ENCODE measurements at regions not wholly inside any gene's neighbourhood (a gene's known extent, or its start where the extent isn't known, plus 50 kb on each side); places are given as distances from the start of the nearest gene placed in this dataset.

DNA sequence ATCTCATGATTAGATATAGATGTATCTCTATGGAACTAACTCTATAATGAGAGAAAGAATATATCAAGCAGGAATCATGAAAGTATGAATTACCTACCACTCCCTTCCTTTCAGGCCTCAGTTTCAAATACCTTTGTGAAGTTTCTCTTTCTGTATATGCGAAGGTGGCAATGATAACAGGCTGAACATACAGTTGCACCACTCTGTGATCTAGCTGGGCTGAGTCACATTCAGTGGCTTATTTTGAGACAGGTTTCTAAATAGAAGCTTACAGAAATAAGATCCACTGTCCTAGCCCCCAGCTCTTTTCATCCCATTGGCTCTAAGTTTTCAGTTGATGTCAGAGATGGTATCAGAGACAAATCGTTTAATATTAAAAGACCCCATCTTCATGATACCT is 662.0 kb downstream of the SLITRK1 start:
- no peaks in the 10 kb centered on the region for H3K27me3 Mint-ChIP-seq (ENCODE audit: low read depth in 3 of 3)
- no peak overlapping the region for H3K4me3 Mint-ChIP-seq
- no peak overlapping the region for H3K27ac Mint-ChIP-seq
- no peak for DNase-seq
- peaks cover 5 to 31% (median 7%) of the 10 kb centered on the region in 6 donors for H3K9me3 Mint-ChIP-seq
- H3K36me3 Mint-ChIP-seq = no peaks in the 10 kb centered on the region
- H3K4me1 Mint-ChIP-seq = no peaks in the 10 kb centered on the region

DNA sequence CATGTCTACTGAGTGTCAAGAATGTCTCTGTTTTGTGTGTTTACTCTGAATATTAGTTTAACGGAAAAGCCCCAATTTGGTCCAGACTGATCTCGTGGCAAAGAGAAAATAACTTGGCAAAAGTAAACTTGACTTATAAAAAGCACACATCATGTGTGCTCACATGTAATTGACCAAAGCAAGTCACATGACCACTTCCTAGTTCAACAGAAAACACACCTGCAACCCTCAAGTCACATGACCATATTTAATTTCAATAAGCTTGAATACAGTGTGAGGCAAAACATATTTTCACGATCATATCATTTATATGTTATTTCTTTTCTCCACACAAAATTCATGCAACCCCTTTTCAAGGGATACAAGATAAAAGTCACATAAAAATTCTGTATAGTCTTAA is 662.4 kb downstream of the SLITRK1 start:
- Mint-ChIP-seq H3K36me3 (no peaks in the 10 kb centered on the region), H3K4me3 (no peak overlapping the region), H3K27ac (no peak overlapping the region), H3K9me3 (peaks cover 5 to 33% (median 9%) of the 10 kb centered on the region in 6 donors), H3K27me3 (ENCODE audit: low read depth in 3 of 3) (no peaks in the 10 kb centered on the region), H3K4me1 (no peaks in the 10 kb centered on the region)
- DNase-seq = no peak

- H3K27ac Mint-ChIP-seq = no peak overlapping the region
- no peak for DNase-seq
- no peaks in the 10 kb centered on the region for H3K27me3 Mint-ChIP-seq (ENCODE audit: low read depth in 3 of 3)
- H3K36me3 Mint-ChIP-seq = no peaks in the 10 kb centered on the region
- no peaks in the 10 kb centered on the region for H3K4me1 Mint-ChIP-seq
- H3K9me3 Mint-ChIP-seq = peaks cover 5 to 42% (median 11%) of the 10 kb centered on the region in 6 donors
- no peak overlapping the region for H3K4me3 Mint-ChIP-seq
Measured at GRCh38 chr13:83216479-83217245, 665.6 kb downstream of the SLITRK1 start.

- Mint-ChIP-seq H3K4me1 (no peaks in the 10 kb centered on the region), H3K27me3 (ENCODE audit: low read depth in 3 of 3) (no peaks in the 10 kb centered on the region), H3K27ac (no peak overlapping the region), H3K36me3 (no peaks in the 10 kb centered on the region), H3K9me3 (peaks cover 5 to 47% (median 15%) of the 10 kb centered on the region in 6 donors), H3K4me3 (no peak overlapping the region)
- DNase-seq = no peak
Measured at GRCh38 chr13:83215627-83216026, 666.6 kb downstream of the SLITRK1 start.

GRCh38 chr13:83214452-83214851 is 667.8 kb downstream of the SLITRK1 start:
- no peaks in the 10 kb centered on the region for H3K36me3 Mint-ChIP-seq
- no peak for DNase-seq
- no peaks in the 10 kb centered on the region for H3K4me1 Mint-ChIP-seq
- no peak overlapping the region for H3K27ac Mint-ChIP-seq
- H3K27me3 Mint-ChIP-seq (ENCODE audit: low read depth in 3 of 3) = no peaks in the 10 kb centered on the region
- peaks cover 6 to 52% (median 19%) of the 10 kb centered on the region in 6 donors for H3K9me3 Mint-ChIP-seq
- no peak overlapping the region for H3K4me3 Mint-ChIP-seq

GRCh38 chr13:83211301-83211700 is 671.0 kb downstream of the SLITRK1 start:
- peaks cover 3 to 44% (median 13%) of the 10 kb centered on the region in 6 donors for H3K9me3 Mint-ChIP-seq
- H3K27ac Mint-ChIP-seq = no peak overlapping the region
- no peak for DNase-seq
- H3K36me3 Mint-ChIP-seq = no peaks in the 10 kb centered on the region
- no peaks in the 10 kb centered on the region for H3K27me3 Mint-ChIP-seq (ENCODE audit: low read depth in 3 of 3)
- H3K4me3 Mint-ChIP-seq = no peak overlapping the region
- H3K4me1 Mint-ChIP-seq = no peaks in the 10 kb centered on the region

DNA sequence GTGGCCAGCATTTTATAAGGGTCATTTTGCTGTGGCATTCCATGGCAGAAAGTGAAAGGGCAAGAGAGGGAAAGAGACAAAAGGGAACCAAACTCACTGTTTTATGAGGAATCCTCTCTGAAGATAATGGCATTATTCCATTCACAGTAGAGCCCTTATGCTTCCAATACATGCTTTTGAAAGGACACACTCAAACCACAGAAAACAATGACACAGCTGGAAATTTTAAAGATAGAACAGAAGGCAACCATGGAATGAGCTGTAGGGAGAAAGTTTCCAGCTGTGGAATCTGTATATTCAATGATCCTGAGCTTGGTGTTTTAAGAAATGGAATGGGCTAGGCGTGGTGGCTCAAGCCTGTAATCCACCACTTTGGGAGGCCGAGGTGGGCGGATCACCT is 677.4 kb downstream of the SLITRK1 start:
- Mint-ChIP-seq H3K4me1 (no peaks in the 10 kb centered on the region), H3K4me3 (no peak overlapping the region), H3K9me3 (peaks cover 2 to 64% (median 13%) of the 10 kb centered on the region in 6 donors), H3K36me3 (no peaks in the 10 kb centered on the region), H3K27ac (no peak overlapping the region), H3K27me3 (ENCODE audit: low read depth in 3 of 3) (no peaks in the 10 kb centered on the region)
- no peak for DNase-seq

DNA sequence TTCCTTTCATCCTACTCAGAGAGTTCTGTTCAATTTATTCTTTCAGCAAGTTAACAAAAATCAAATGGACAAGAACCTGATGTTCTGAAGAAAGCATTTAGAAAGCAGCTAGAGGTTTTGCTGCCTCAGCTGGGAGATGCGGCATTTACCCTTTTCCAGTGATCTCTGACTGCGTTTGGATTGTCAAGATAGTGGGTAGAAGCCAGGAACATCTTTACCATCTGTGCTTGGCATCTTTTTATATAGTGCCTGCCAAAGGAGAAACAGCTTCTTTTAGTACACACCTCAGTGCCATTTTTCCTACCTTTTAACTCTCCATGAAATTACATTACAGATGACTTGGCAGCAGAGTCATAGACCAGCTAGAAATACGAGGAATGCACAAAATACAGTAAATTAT is 680.8 kb downstream of the SLITRK1 start:
- no peaks in the 10 kb centered on the region for H3K27me3 Mint-ChIP-seq (ENCODE audit: low read depth in 3 of 3)
- no peak overlapping the region for H3K4me3 Mint-ChIP-seq
- DNase-seq = no peak
- no peaks in the 10 kb centered on the region for H3K4me1 Mint-ChIP-seq
- no peaks in the 10 kb centered on the region for H3K36me3 Mint-ChIP-seq
- H3K27ac Mint-ChIP-seq = no peak overlapping the region
- peaks cover 0 to 68% (median 23%) of the 10 kb centered on the region in 6 donors for H3K9me3 Mint-ChIP-seq

- Mint-ChIP-seq H3K27me3 (ENCODE audit: low read depth in 3 of 3) (no peaks in the 10 kb centered on the region), H3K27ac (no peak overlapping the region), H3K4me3 (no peak overlapping the region), H3K9me3 (peaks cover 2 to 51% (median 22%) of the 10 kb centered on the region in 6 donors), H3K36me3 (peaks cover 0 to 5% (median 0%) of the 10 kb centered on the region in 3 donors), H3K4me1 (no peaks in the 10 kb centered on the region)
- DNase-seq = no peak
Measured at GRCh38 chr13:83197316-83197715, 685.0 kb downstream of the SLITRK1 start.

- Mint-ChIP-seq H3K4me1 (no peaks in the 10 kb centered on the region), H3K9me3 (peaks cover 5 to 66% (median 36%) of the 10 kb centered on the region in 6 donors), H3K27me3 (ENCODE audit: low read depth in 3 of 3) (peaks cover 0 to 2% (median 0%) of the 10 kb centered on the region in 3 donors), H3K36me3 (peaks cover 0 to 5% (median 3%) of the 10 kb centered on the region in 3 donors), H3K27ac (no peak overlapping the region), H3K4me3 (no peak overlapping the region)
- no peak for DNase-seq
Measured at GRCh38 chr13:83190020-83190419, 692.3 kb downstream of the SLITRK1 start.

GRCh38 chr13:83184819-83185218 is 697.5 kb downstream of the SLITRK1 start:
- DNase-seq = no peak
- H3K9me3 Mint-ChIP-seq = peaks cover 7 to 48% (median 30%) of the 10 kb centered on the region in 6 donors
- peaks cover 0 to 2% (median 2%) of the 10 kb centered on the region in 3 donors for H3K27me3 Mint-ChIP-seq (ENCODE audit: low read depth in 3 of 3)
- H3K4me3 Mint-ChIP-seq = no peak overlapping the region
- no peaks in the 10 kb centered on the region for H3K4me1 Mint-ChIP-seq
- H3K27ac Mint-ChIP-seq = no peak overlapping the region
- peaks cover 0 to 3% (median 0%) of the 10 kb centered on the region in 3 donors for H3K36me3 Mint-ChIP-seq

DNA sequence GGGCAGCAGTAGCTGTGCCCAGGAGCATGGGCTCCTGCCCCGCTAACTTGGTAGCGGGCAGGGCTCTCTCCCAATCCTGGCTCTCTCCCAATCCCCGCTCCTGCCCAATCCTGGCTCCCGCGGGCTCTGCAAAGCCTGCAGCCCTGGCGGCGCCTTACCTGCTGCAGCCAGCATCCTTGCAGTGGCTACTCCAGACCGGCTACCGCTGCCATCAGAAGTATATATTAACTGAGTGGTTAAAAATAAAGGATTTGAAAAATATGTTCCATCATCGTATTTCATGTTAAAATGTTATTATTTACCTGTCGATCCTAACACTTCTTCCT is 698.2 kb downstream of the SLITRK1 start:
- DNase-seq = no peak
- Mint-ChIP-seq H3K4me3 (no peak overlapping the region), H3K27ac (no peak overlapping the region), H3K9me3 (peaks cover 7 to 41% (median 28%) of the 10 kb centered on the region in 6 donors), H3K27me3 (ENCODE audit: low read depth in 3 of 3) (peaks cover 0 to 2% (median 2%) of the 10 kb centered on the region in 3 donors), H3K36me3 (peaks cover 0 to 3% (median 0%) of the 10 kb centered on the region in 3 donors), H3K4me1 (no peaks in the 10 kb centered on the region)

- Mint-ChIP-seq H3K4me3 (no peak overlapping the region), H3K27ac (no peak overlapping the region), H3K36me3 (peaks cover 0 to 2% (median 0%) of the 10 kb centered on the region in 3 donors), H3K9me3 (peaks cover 7 to 37% (median 27%) of the 10 kb centered on the region in 6 donors), H3K27me3 (ENCODE audit: low read depth in 3 of 3) (peaks cover 0 to 2% (median 2%) of the 10 kb centered on the region in 3 donors), H3K4me1 (no peaks in the 10 kb centered on the region)
- DNase-seq = no peak
Measured at GRCh38 chr13:83183439-83184149, 698.7 kb downstream of the SLITRK1 start.

DNA sequence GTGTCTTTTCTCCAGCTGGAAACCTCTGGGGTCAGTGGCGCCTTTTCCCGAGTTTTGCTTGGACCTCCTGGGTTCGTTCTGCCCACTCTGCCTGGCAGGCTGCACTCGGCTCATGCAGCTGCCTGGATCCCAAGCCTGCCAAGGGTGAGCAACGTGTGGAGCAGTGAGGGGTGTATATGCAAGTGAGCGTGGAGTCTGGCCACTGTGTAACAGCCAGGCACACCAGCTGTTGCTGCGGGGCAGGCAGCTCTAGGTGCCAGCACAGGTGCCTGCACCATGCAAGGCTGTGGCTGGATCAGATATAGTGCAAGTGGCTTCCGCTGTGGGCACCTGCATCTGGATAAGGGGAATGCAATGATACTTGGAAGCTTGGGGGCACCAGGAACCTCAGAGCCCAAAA is 699.4 kb downstream of the SLITRK1 start:
- no peak overlapping the region for H3K4me3 Mint-ChIP-seq
- H3K9me3 Mint-ChIP-seq = peaks cover 7 to 38% (median 24%) of the 10 kb centered on the region in 6 donors
- peaks cover 0 to 2% (median 2%) of the 10 kb centered on the region in 3 donors for H3K27me3 Mint-ChIP-seq (ENCODE audit: low read depth in 3 of 3)
- no peak for DNase-seq
- H3K36me3 Mint-ChIP-seq = no peaks in the 10 kb centered on the region
- no peaks in the 10 kb centered on the region for H3K4me1 Mint-ChIP-seq
- H3K27ac Mint-ChIP-seq = no peak overlapping the region

All from immature natural killer cell (primary cell).